Epidermal melanocyte (primary cell): ENCODE measurements at regions not wholly inside any gene's neighbourhood (a gene's known extent, or its start where the extent isn't known, plus 50 kb on each side); places are given as distances from the start of the nearest gene placed in this dataset.

Experiments used
- DNase-seq: peaks from one replicate; pipeline ENCODE4 v3.0.0; 2011; ENCODE audit warnings: low spot score; ENCODE audit not compliant: insufficient read length

DNA sequence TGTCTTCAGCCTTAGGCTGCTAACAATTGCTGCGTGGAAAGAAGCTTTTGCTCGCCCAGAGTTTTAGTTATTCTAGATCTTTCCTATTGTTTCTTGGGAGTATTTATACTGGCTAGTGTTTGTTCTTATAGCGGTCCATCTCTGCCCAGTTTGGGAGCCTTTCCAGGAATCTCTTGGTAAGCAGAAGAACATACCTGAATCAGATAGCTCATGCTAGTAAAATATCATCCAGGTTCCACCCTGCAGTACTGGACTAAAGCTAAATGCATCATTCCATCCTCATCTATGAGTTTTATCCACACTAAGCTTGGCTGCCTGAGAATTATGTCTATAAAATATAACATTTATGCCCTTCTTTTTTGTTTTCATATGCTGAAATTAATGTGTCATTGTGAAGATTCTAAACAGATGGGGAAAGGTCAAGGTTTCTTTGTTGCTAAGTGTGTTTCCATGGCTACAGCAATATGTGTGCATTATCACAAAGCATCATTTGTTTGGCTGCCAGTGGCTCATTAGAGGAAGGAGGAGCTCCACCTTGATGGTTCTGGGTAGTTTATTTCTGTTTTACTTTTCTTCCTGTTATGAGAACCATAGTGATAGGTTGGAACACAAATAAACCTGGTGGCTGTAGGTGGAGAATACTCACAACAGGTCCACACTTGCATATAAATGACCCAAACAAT, 182.8 kb downstream of the PIK3C3 start:
- no peak for DNase-seq

DNA sequence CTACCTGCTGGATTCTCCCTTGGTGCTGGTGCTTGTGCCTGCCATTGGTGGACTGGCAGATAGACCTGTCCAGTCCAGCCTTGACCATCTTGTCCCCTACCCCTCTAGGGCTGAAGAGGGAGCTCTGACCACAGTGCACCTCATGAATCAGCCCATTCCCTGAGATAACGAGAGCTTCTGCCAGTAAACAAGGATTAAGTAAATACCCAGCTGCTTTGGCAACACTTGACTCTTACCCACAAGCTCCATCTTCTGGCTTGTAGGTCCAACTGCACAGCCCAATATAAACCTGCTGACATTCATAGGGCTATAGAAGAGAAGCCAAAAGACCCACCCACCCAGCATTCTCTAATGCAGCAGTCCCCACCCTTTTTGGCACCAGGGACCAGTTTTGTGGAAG, 186.4 kb downstream of the PIK3C3 start:
- DNase-seq, result no peak

DNA sequence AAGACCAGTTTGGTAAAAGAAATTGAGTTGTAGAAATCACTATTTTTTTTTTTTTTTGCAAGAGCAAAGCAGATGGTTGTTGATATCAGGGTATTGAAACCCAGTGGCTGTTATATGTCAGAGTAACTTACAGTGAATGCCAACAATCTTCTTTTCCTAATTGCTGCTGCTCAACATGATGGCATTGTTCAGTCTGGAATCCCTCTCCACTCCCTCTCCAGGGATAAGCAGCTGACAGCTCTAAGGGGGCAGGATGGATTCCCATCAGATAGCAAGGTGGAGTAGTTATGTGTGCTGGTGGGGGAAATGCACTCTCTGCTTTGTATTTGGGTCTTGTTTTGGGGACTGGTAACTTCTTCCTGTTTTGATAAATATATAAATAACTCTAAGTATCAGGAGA, 200.0 kb downstream of the PIK3C3 start:
- no peak for DNase-seq

DNA sequence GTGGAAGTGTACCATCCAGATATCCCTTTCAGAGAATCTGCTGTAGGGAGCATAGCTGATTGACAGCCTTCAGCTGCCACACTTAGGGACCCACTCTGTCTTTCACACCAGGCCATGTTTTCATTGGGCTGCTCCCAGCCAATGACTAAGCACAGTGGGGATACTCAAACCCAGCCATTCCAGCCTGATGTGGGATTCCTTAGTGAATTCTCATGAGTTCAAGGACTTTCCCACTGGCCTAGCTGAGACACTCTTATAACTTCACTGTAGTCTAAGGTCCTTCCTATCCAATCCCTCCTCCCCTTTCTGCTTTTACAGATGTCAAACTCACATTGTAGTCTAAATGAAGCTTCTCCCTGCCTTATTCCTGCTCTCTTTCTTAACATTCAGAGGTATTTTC, 201.2 kb downstream of the PIK3C3 start:
- no peak for DNase-seq

DNA sequence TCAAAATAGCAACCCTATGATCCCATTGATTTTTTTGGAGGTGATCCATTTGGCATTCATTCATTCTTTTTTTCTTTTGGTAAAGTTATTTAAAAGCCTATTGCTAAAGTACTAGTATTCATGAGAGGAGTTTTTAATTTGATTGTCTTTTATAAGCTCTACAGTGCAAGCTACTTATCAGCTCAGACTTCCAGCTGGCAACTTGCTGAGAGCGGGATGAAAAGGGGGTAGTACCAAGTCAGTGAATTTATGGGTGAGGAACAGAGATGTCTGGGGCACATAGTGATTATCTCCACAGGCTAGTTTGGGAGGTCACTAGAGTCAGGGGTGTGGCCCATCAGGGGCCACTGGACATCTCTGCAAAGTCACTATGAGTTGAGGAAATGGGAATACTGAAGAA, 202.4 kb downstream of the PIK3C3 start:
- no peak for DNase-seq

DNA sequence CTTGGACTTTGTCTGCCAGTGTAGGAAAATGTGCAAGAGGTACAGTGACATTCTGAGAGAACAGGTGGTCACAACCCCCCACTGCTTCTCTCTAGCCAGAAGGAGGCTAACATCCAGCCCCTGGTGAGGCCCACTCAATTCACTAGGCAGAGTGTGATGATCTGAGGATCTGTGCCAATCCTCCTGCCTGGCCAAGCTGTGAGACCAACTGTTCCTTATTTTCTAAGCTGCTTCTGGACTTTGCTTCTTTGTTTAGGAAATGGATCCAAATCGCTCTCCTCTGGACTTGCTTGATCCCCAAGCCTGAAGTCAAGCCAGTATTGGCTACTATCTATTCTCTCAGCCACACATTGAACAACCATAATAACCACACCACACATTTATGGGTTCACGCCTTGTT, 202.8 kb downstream of the PIK3C3 start:
- DNase-seq, result no peak

DNA sequence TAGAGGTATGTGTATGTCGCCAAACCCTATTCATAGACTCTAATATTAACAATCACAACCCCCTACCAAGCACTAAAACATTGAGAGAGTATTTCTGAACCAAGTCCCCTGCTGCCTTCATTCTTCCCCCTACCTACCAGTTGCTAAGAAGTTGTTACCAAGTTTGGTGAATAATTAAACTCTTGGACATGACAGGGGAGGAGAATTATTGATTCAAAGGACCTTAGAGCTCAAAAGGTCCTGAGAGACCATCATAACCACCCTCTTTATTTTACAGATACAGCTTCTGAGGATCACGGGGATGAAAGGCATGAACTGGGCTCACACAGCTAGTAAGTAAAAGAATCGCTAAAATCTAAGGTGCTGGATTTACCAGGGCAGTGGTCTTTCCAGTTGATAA, 204.1 kb downstream of the PIK3C3 start:
- no peak for DNase-seq

DNA sequence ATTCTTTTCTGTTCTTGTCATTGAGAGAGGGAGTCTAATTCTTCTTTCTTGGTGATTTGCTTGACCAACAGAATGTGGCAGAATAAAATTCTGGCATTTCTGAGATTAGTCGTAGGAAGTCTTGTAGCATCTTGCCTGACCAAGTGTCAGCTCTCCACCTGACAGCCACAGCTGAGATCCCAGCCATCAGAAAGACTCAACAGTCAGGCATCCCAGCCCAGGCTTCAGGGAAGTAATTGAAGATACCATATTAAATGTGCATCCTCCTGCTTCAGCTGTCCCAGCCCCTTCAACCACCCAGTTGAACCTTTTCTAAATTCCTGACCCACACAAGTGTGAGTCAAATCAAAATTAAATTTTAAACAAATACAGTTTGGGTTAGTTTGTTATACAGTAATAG, 208.3 kb downstream of the PIK3C3 start:
- no peak for DNase-seq

DNA sequence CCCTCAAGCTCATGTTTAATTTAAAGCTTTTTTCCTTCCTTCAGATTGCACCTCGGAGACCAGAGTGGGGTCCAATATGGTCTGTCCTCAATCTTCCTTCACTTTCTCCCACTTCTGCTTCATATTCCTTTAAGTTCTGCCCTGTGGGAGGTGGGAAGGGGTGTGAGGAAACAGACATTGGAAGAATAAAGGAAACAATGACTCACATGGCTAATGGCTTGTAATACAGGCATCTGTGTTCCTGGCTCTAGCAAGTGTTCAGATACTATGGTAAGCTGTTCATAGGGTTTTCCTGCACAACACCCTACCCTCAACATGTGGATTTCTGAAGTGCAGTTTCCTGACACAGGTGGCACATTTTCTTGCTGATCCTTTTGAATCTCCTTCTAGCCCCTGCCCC, 209.5 kb downstream of the PIK3C3 start:
- no peak for DNase-seq

DNA sequence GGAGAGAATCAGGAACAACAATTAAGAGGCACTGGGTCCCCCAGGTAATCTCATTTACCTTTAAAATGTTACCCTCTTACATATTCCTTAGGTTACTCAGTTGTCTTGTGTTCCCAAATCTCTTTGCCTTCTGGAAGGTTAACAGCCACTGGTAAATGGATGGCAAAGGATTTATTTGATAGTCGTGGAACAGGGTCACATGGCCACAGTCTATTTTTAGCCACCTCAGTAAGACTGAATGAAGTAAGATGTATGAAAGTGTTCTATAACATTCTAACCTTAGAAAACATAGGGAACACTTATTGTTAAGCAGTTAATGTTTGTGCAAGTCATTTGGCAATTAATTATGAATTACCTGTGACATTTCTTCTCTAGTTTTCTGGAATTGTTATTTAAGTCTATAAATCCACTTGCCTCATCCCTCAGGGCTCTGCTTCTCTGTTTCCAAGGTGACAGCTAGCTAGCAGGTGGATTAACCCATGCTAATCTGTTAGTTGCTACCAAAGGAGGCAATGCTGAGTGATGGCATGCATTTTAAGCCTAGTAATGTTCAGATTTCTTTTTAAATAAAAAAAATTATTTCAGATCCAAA, 211.0 kb downstream of the PIK3C3 start:
- DNase-seq, result no peak

DNA sequence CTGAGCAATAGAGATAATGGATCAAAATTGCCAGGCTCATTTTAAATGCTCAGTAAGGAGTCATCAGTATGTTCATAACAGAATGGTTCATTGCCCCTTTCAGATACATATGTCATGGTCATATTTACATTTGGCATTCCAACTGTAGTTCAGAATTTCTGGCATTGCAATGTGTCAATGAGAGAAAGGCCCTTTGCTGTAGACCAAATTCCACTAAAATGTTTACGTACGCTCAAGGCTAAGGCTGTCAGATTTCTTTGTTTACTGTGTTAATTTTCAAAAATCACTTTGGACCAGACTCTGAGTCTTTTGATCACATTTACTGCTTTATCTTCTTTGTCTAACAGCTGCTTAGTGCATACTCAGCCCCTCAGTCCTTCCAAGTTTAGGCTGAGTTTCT, 213.5 kb downstream of the PIK3C3 start:
- DNase-seq, result no peak

DNA sequence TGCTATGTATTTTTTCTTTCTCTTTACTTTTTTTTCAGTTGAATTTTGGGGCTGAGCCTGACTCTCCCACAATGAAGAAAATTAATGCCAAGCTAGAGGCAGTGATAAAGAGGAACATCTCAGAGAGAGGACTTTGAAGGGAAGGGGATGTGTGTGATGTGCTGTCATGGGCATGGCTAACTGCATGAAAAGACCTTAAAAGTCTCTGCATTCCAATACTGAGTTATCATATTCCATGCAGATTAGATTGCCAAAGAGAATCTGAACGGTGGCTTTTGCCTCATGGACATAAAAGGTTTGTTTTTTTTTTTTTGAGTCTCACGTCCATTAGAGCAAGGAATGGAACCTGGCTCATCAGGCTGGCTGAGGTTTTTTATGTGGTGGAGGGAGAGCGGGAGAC, 213.9 kb downstream of the PIK3C3 start:
- DNase-seq, result no peak

DNA sequence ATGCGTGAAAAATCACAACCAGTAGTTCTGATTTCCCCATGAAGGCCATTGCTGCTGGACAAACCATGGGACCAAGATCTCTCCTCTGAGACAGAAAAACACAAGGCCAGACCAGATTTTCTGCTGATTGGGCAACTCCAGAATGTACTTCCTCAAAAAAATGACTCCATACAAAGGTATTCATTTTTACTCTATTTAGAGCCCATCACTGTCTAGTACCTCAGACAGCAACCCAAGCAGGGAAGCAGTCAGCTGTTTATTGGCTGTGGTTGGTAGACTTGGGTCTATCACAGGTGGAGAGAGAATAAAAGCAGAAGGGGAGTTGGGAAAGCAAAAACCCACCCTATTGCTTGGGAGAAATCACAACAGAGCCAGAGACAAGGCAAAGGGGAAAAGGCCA, 219.9 kb downstream of the PIK3C3 start:
- no peak for DNase-seq

DNA sequence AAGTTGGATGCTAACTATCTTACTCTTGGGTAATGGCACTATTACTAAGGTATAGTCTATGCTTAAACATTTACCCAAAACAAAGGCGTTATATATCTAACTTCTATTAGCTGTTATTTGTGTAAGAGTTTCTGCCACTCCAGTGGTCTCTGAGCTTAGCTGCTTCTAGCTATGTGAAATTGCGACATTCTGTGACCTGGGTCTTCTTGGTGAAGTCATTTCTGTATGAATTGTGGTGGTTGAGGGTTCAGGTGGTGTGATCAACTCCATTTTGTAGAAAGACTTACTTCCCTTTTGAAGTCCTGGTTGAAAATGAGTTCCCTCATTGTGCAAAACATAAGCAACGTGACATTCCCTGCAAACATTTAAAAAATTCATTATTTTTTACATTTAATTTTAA, 221.6 kb downstream of the PIK3C3 start:
- DNase-seq, result no peak

DNA sequence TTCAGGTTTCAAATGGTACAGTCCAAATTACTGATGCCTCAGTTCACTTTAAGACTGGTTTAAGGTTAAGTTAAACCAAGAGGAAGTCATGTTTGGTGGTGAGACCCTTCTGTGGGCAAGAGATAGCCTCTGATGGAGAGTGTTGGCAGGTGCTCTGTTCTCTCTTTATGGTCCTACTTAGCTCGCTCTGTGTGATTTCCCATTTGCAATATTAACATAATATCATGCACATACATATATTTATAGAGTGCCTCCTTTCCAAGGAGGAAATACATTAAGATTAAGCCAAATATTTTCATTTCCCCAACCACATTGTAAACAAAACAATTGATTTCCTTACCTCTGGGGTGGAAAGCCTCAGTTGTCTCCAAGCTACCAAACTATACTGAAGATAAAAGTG, 222.4 kb downstream of the PIK3C3 start:
- DNase-seq, result no peak

DNA sequence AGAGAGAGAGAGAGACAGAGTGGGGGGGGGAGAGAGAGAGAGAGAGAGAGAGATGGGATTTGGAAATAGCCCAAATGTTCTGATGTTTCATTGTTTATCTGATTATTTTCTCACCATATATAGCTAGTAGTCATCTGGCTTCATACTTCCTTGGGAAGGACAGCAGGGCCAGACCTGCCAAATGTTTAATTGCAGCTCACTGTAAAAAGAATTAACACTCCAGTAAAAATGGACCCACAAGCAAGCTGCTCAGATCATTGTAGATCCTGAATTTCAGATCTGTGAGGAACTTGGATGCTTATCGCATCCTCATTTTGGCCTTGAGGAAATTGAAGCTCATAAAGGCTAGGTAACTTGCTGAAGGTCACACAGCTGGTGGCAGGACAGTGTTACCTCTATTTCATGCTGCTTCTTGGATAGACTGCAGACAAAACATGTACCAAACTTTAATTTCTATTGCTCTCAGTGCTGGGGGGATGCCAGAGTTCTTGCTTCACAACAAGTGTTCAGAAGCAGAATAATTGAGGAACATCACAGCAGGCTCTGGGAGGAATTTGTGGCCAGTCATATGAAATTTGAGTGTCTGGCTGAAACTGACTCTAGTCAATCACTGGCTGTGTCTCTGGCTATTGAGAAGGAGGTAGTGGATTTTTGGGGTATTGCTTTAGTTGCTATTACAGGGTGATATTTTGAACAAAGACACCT, 223.5 kb downstream of the PIK3C3 start:
- no peak for DNase-seq

DNA sequence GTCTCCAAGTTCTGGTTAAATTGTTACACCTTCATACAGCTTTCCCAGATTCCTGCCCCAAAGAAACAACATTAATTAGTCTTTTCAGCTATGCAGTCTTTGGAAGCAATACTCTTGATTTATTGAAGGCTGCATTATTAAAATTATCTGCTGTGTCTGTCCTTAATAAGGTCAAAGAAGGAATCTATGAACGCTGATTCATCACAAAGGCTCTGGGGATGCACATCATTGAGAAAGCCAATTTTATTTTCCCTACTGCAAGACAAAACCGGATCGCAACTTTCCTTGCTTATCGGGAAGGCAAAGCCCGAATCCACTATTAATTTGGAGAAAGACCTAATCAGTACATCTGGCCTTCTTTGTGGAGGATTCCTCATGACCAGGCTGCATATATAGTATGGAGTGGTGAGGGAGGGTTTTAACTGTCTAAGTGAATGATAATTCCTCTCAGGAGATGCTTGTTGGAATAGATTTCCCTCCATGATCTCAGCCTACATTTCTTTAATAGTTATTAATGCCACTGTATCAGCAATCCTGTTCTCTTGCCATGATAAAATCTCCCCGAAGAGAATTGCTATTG, 224.6 kb downstream of the PIK3C3 start:
- DNase-seq, result no peak

DNA sequence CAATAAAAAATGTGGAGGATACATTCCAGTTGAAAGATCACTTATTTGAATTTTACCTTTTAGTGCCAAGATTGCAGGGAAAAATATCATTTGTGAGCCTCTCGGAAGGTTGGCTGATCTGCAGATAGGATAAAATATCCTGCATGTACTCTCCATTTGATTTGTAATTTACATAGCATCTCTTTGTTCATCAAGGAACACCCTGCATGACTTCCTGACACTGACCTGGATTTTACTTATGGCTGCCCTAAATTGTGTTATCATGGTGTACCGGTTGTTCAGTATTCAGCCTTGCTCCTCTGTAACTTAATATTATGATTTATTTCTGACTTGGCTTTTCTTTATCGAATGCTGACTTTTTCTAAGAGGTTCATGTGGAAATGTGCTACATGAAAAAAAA, 226.4 kb downstream of the PIK3C3 start:
- DNase-seq, result no peak

DNA sequence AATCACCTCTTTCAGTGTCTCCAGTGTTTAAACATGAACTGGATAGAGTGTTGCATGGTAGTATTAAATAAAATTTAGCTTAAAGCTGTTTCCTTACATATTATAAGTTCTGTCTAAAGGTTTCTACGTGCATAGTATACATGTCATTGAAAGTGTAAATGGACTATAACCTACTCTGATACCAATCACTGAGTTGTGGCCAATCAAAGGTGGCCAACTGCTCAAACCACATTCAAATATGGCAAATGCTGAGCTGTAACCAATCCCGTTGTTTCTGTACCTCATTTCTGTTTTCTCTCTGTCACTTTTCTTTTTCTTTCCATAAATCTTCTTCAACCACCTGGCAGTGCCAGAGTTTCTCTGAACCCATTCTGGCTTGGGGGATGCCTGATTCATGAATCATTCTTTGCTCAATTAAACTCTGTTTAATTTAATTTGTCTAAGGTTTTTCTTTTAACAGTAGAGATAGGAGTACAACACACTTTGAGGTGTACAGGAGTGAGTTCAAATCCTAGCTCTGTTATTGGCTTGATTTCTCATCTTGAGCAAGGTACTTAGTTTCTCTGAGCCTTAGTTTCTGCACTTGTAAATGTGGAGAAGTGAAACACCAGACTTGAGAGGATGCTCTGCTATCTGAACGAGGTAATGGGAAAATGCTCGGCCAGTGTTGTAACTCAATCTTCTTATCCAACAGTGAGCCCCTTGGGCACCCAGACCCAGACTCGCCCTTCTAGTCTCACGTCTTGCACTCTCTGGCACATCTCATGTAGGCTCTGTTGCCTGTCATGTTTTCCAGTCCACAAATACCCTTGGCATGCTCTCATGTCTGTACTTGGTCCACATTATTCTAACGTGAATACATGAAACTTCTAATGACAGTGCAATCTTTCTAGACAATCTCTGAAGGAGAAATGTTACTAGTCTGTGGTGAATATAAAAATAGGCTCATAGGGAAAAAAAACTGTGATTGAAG, 228.0 kb downstream of the PIK3C3 start:
- DNase-seq, result no peak

DNA sequence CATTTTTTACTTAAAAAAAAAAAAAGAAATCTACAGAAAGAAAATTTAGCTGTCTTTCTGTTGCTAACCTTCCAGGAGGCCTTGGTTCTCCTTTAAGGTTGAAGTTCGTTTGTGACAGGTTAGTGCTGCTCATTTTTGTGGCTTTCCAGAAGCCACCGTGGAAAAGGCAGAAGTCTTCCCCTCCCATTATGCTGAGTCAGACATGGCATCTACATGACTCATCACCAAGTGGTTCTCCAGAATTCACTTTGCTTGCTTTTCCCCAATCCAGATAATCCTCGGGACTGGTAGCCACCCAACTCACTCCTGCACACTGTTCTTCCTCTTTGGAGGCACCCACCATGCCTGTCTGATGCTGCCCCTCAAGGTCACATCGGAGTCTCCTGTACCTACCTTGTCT, 228.7 kb downstream of the PIK3C3 start:
- peak; percentile 27 for DNase-seq

DNA sequence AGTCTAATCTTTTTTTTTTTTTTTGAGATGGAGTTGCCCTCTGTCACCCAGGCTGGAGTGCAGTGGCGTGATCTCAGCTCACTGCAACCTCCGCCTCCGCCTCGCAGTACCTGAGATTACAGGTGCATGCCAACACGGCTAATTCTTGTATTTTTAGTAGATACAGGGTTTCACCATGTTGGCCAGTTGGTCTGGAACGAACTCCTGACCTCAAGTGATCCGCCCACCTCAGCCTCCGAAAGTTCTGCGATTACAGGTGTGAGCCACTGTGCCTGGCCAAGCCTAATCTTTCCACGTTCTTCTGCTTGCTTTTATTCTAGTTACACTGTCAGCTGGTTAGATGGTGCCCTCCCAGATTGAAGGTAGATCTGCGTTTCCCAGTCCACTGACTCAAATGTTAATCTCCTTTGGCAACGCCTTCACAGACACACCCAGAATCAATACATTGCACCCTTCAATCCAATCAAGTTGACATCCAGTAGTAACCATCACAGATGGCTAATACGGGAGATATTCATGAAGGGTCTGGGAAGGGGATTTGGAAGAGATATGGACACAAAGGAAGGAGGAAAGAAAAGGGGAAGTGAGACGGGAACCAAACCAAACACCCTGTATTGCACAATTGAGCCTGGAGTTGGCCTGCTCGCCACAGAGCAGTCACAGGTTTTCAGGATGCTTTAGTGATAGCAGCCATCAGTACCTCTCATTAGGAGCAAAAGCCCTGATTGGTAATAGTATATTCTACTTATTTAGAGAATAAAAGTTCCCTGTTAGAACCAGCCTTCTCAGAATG, 229.8 kb downstream of the PIK3C3 start:
- DNase-seq, result no peak
